PFSK-1 (cell line): ENCODE measurements at regions not wholly inside any gene's neighbourhood (a gene's known extent, or its start where the extent isn't known, plus 50 kb on each side); places are given as distances from the start of the nearest gene placed in this dataset.

Experiments
- FOXP2 ChIP-seq: optimal IDR thresholded peaks from 2 replicates; pipeline ENCODE3; 2011; ENCODE audit warnings: borderline replicate concordance, control low read depth, inconsistent platforms; ENCODE audit not compliant: insufficient read depth; ENCODE audit errors: extremely low read length, extremely low read depth
- POLR2AphosphoS5 ChIP-seq: IDR thresholded peaks from 2 replicates; pipeline ENCODE4 v1.6.1; 2012; ENCODE audit warnings: low read depth, mild to moderate bottlenecking, control low read depth, low read length, moderate library complexity
- SIN3A ChIP-seq: IDR thresholded peaks from 2 replicates; pipeline ENCODE4 v1.6.1; 2012; ENCODE audit warnings: mild to moderate bottlenecking, low read length, moderate library complexity, borderline replicate concordance; ENCODE audit not compliant: insufficient read depth
- TAF1 ChIP-seq: IDR thresholded peaks from 2 replicates; pipeline ENCODE4 v1.6.1; 2012; ENCODE audit warnings: low read length, control low read depth, borderline replicate concordance; ENCODE audit not compliant: insufficient read depth
- TF ChIP-seq, protein P1 (sequence below), 2 experiments: IDR thresholded peaks; 2 replicates each; pipeline versions ENCODE4 v1.6.1 to v1.8.0; 2011 to 2012; ENCODE audit warnings: low read depth in 2 of 2, low read length in 2 of 2, control low read depth in 1 of 2, inconsistent platforms in 1 of 2, mild to moderate bottlenecking in 1 of 2, moderate library complexity in 1 of 2; ENCODE audit not compliant: insufficient read depth in 1 of 2

DNA sequence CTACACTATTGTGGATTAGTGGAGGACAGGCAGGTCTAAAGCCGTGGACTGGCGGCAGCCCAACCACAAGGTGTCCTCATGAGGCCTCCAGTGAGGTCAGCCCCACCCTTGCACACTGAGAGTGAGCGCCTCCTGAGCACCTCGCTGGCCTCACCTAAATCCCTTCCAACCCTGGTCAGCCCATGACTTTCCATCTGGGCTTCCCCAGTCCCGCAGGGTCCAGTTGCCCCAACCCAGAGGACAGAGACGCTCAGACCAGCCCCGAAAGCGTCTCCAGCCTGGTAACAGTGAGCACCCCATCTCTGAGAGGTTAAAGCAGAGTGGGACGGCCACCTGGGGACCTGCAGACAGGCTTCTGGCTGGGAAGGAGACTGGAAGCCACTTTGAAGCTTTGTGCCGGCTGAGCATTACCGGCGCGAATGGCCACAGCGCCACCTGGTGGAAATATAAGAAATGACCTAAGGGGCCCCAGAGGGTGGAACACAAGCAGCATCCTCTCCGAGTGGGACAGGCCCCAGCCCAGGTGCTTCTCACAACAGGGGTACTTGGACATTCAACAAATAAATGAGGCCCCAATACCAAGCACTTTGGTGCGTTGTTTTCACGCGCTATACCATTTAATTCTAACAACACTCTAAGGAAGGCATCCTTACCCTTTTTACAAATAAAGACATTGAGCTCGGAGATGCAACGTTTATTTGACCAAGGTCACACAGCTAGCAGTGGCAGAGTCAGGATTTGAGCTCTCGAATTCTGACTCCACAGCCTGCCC, 65.7 kb upstream of the TOP1 start:
- TF ChIP-seq TAF1 (no peak), SIN3A (no peak), FOXP2 (no peak), POLR2AphosphoS5 (no peak)
- TF ChIP-seq, protein P1, sequence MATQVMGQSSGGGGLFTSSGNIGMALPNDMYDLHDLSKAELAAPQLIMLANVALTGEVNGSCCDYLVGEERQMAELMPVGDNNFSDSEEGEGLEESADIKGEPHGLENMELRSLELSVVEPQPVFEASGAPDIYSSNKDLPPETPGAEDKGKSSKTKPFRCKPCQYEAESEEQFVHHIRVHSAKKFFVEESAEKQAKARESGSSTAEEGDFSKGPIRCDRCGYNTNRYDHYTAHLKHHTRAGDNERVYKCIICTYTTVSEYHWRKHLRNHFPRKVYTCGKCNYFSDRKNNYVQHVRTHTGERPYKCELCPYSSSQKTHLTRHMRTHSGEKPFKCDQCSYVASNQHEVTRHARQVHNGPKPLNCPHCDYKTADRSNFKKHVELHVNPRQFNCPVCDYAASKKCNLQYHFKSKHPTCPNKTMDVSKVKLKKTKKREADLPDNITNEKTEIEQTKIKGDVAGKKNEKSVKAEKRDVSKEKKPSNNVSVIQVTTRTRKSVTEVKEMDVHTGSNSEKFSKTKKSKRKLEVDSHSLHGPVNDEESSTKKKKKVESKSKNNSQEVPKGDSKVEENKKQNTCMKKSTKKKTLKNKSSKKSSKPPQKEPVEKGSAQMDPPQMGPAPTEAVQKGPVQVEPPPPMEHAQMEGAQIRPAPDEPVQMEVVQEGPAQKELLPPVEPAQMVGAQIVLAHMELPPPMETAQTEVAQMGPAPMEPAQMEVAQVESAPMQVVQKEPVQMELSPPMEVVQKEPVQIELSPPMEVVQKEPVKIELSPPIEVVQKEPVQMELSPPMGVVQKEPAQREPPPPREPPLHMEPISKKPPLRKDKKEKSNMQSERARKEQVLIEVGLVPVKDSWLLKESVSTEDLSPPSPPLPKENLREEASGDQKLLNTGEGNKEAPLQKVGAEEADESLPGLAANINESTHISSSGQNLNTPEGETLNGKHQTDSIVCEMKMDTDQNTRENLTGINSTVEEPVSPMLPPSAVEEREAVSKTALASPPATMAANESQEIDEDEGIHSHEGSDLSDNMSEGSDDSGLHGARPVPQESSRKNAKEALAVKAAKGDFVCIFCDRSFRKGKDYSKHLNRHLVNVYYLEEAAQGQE (IDR thresholded peaks at IDR 0.05; ENCODE audit: insufficient read depth in 1 of 2, low read depth in 2 of 2, low read length in 2 of 2), result no peak

DNA sequence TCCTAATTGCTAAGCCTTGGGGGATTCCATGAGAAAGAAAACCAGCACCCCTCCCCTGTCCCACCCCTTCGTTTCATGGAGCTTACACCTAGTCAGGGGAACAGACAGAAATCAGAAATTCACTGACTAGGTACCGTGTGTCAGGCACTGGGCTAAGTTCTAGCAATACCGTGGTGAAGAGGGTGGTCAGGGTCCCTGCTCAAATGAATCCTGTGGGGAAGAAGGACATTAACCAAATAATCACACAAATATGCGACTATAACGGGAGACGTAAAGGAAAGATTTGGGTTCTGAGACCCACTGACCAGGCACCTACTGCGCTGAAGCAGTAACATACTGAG, 65.1 kb upstream of the TOP1 start:
- TF ChIP-seq POLR2AphosphoS5 (no peak), TAF1 (no peak), FOXP2 (no peak), SIN3A (no peak)
- TF ChIP-seq, protein P1 (IDR thresholded peaks at IDR 0.05; ENCODE audit: insufficient read depth in 1 of 2, low read depth in 2 of 2, low read length in 2 of 2), result no peak

DNA sequence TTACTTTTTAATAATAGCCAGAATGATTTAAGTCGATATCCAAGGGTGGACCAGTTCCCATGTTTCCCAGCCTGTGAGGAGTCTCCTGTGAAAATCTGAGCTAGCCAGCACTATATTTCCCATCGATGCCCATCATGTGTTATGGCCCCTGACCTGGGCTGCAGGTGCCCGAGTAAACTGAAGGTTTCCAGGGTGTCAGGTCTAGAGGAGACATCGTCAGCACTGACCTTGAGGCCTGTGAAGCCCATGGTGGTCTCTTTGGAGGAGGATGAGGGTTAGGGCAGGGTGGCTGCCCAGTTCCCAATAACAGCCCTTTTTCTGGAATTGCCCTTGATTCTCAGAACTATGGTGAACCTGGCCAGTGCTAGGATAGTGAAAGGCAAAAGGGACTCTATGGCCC, 63.0 kb upstream of the TOP1 start:
- TF ChIP-seq TAF1, result no peak
- TF ChIP-seq SIN3A, result no peak
- TF ChIP-seq FOXP2, result no peak
- TF ChIP-seq, protein P1 (IDR thresholded peaks at IDR 0.05; ENCODE audit: insufficient read depth in 1 of 2, low read depth in 2 of 2, low read length in 2 of 2), result no peak

DNA sequence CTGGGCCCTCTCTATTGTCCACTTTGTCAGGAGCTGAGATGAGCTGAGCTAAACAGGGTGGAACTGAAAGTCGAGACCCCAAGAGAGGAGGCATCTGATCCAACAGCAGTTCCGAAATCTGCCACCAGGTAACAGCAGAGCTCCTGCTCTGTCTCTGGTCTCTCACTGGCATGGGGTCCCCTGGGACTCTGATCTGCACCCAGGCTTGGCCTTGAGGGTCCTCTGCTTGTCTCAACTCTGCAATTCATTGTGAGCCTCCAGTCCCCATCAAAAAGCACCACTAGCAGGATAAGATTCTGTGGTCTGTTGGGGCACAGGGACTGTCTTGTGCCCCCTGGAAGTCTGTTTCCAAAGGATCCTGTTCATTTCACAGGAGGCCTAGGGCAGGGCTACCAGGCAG, 62.5 kb upstream of the TOP1 start:
- TF ChIP-seq FOXP2 (no peak), POLR2AphosphoS5 (no peak), SIN3A (no peak), TAF1 (no peak)
- TF ChIP-seq, protein P1 (IDR thresholded peaks at IDR 0.05; ENCODE audit: insufficient read depth in 1 of 2, low read depth in 2 of 2, low read length in 2 of 2), result no peak

DNA sequence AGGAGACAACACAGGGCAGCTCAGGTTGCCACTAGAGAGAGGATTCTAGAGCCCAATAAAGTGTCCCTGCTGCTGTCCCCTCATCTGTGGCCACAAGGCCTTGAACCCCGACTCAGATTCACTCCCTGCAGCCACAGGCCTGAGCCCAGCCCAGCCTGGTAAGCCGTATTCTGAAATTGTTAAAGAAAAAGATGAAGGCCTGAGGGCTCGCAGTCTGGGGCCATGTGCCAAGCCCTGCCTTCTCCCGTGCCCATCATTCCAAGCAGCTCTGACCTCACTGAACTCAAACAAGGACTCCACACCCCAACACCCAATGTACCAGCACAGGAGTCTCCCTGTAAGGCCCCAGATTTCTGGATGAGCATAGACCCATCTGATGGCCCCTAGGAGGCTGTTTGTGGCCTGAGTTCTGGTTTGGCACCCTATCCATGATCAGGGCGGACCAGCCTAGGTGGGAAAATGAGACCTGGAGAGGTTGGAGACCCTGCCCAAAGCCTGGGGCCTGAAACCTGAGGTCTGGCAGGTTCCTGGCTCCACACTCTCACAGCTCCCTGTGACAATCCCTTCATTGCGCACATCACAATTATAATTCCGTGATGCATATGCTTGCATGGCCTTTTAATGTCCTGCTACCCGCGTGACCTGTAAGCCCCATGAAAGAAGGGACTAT, 62.0 kb upstream of the TOP1 start:
- TF ChIP-seq SIN3A, result no peak
- no peak for TF ChIP-seq TAF1
- TF ChIP-seq FOXP2, result no peak
